ENCODE measurements at regions not wholly inside any gene's neighbourhood (a gene's known extent, or its start where the extent isn't known, plus 50 kb on each side); places are given as distances from the start of the nearest gene placed in this dataset.

DNA sequence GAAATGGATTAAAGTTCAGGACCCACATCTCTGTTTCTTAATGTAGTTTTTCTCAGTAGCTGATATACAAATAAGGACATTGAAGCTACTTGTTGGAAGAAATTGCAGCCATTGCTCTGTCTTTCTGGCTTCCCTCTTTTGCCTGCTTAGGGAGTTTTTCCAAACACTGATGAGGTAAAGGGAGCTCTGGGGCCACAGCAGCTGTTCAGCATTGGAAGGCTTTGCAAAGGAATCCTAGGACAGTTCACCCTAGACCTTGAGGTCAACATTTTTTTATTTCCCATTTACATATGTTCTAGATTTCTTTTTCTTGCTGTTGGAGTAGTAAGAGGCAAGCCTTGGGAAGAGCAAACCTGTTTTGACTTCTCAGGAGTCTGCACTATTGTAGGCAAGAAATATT, 126.9 kb upstream of the PLPPR5 start:
- TF ChIP-seq CTCF (IDR thresholded peaks at IDR 0.05; ENCODE audit: low read length) = no peak
- no peak for TF ChIP-seq EZH2phosphoT487 (IDR thresholded peaks at IDR 0.05; ENCODE audit: low read length)
- no peak for TF ChIP-seq EZH2 (optimal IDR thresholded peaks at IDR 0.05; ENCODE audit: low read depth, low read length)

All from MM.1S (cell line).